ENCODE measurements at regions not wholly inside any gene's neighbourhood (a gene's known extent, or its start where the extent isn't known, plus 50 kb on each side); places are given as distances from the start of the nearest gene placed in this dataset.
"Not testable (repeated sequence)": the region's sequence is repeated elsewhere in the genome, so short reads cannot be mapped to it uniquely, and the experiment has no call there.

DNA sequence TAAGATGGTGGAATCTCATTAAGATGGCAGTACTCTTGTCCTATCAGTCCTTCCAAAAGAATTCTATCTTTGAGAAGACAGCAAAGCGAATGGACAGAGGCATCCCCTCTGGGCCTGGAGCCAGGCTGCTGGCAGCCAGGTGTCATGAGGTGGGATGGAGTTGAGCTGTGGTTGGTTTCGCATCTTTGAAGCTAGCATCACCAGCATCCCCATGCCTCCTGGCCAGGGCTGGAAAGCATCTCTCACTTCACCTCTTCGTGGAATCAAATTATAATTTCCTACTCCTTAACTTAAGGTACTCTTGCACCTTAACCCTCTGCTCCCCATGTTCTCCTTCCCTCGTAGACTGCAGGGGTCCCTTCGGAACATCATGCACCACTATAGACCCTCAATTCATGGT is 248.3 kb downstream of the GADD45G start:
- no peak for FAIRE-seq
- DNase-seq (ENCODE audit: insufficient read length, low spot score) = no peak

DNA sequence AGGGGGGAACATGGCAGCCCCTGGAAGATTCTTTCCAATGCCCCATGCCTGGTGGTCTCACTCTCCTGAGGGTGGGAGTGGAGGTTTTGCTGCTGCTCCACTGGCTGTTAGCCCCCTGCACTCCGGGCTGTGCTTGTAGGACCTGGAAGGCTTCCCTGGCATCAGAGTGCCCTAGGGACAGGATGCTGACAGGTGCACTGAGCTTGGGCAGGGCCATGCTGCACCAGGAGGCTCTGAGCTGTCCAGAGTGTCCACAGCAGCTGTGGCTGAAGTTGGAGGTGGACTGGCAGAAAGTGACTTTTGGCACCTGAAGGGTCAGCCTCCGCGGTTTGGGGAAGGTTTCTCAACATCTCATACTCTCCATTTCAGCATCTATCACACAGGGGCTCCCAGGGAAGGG is 249.1 kb downstream of the GADD45G start:
- FAIRE-seq (no peak), DNase-seq (ENCODE audit: insufficient read length, low spot score) (no peak)

DNA sequence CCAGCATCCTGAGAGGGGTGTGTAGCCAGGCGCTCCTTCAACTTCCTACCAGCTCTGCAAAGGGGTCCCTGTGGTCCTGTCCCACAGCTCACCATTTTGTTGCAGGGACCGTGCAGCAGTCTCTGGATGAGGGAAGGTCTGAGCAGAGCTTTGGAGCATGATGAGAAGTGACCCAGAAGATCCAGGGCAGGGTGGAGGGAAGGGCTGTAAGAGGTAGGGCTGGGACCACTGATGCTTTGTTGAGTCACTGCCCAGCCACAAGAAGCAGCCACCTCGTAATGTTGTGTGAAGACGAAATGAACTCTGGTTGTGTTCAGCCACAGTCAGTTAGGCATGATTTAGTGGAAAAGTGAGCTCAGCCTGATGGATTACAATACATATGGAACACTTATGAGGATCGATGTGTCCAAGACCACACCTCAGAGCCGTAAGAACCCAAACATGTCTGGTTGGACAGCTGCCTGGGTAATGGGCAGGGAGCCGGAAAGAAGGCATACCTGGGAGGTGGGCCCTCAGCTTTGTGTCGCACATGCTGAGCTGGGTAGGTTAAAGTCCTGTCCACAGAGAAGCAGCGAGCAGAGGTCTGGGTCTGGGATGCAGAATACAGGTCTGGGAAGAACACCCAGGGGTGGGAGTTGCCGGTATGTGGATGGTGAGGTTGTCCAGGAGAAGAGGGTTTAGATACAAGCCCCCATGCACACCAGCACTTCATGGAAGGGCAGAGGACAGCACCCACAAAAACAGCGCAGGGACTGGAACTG is 250.1 kb downstream of the GADD45G start:
- DNase-seq (ENCODE audit: insufficient read length, low spot score) = no peak
- no peak for FAIRE-seq

DNA sequence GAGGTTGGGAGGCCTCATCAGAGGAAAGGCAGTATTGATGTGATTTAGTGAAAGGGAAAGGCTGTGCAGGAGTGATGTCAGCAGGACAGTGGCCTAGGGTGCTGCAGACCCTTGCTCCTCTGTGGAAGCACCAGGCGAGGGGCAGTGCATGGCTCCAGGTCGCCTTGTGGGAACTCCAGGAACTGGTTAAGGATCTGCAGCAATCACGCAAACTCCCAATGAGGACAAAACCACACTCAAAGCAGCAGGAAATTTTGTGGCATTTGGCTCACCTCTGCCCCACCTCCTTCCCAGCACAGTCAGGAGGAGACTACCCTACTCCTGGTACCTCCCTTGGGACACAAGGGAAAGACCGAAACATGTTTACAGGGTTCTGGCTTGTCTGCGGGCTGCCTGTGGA is 251.5 kb downstream of the GADD45G start:
- FAIRE-seq; DNase-seq (ENCODE audit: insufficient read length, low spot score): not testable (repeated sequence)

DNA sequence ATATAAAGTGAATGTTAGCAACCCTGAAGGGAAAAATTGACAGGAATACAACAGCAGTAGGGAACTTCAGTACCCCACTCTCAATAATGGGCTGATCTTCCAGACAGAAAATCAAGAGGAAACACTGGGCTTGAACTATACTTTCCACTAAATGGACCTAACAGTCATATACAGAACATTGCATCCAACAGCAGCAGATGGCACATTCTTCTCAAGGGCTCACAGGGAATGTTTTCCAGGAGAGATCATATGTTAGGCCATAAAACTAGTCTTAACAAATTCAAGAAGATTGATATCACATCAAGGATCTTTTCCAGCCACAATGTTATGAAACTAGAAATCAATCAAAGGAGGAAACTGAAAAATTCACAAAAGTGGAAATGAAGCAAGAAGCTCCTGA is 252.1 kb downstream of the GADD45G start:
- not testable (repeated sequence) for FAIRE-seq; DNase-seq (ENCODE audit: insufficient read length, low spot score)

DNA sequence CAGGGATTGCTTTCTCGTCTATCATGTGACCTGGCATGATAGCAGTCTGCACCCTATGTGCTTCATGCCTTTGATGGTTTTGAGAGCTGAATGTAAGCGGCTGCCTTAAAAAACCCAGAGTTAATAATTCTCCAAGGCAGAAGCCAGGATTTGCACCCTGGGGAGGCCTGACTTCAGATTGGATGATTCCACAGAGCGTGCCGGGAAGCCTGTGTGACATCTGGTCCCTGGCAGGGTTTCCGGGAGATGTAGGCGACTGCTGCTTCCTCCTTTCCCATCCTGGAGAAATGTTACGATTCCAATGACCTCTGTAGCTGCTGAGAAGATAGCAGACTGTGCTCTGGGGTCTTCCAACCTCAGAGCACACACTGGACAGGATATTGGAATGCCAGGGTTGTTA is 255.0 kb downstream of the GADD45G start:
- DNase-seq (ENCODE audit: insufficient read length, low spot score) = not testable (repeated sequence)

DNA sequence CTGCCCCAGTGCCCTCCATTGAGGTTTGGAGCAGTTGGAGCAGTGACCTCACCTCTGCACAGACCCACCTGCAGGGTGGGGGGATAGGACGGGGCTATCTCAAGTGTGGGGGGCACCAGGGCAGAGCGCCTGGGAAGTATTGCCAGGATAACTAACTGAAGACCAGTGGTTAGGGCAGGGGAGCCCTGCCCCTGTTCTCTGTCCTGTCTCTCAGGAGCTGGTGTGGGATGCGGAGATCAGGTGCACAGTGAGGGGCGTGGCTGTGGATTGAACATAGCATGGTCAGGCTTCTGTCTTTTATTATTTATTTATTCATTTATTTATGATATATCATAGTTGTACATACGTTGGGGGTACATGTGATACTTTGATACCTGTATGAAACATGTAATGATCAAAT is 256.6 kb downstream of the GADD45G start:
- DNase-seq (ENCODE audit: insufficient read length, low spot score); FAIRE-seq: not testable (repeated sequence)

More for the DNA sequence above, 255.0 kb downstream of the GADD45G start:
- not testable (repeated sequence) for FAIRE-seq

DNA sequence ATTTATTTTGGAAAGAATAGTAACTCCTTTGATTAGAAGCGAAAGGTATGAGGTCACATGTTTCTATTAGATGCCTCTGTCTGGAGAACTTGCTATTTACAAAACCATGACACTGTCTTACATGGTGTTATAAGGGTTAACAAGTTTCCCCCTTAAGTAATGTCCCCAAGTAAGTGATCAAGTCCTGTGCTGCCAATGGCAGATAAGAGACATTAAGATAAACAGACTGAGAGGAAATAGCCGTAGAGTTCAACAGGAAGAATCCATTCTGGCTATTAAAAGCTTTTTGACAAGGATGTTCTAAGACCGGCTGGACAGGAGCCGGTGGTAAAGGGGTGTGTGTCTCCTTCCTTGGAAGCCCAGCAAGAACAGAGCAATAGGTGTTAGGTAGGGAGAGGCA is 257.5 kb downstream of the GADD45G start:
- FAIRE-seq (no peak), DNase-seq (ENCODE audit: insufficient read length, low spot score) (no peak)

DNA sequence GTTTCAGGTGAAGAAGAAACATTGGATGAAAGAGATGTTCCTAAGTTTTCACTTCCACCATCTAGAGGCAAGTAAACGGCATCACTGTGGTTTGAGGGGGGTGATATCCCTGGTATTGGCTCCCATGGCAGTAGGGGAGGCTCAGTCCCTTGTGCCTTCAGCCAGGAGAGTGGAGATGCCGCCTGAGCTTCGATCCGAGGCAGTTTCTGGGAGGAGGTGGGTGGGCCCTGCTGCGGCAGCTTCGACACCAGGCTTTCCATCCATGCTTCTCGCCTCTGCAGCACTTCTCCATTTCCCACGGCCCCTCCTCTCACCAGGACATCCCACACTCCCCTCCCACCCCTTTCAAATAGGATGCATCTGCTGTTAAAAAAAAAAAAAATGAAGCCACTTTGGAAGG is 258.3 kb downstream of the GADD45G start:
- FAIRE-seq (no peak), DNase-seq (ENCODE audit: insufficient read length, low spot score) (no peak)

DNA sequence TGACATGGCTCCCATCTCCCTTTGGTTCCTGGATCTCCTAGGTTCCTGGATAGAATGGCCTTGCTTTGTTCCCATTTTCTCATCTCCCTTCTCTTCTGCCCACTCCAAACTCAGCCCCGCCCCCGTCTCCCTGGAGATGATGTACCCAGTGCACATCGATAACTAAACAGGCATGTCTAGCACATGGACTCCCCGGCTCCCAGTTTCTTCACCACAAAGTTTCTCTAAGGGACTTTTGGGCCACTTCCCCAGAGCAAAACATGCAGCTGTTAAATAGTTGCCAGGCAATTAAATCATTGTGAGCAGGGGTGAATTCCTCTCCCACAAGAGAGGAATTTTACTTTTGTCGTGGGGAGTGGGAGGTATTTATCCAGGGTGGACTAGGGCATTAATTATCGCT is 259.0 kb downstream of the GADD45G start:
- DNase-seq (ENCODE audit: insufficient read length, low spot score) (no peak), FAIRE-seq (no peak)

DNA sequence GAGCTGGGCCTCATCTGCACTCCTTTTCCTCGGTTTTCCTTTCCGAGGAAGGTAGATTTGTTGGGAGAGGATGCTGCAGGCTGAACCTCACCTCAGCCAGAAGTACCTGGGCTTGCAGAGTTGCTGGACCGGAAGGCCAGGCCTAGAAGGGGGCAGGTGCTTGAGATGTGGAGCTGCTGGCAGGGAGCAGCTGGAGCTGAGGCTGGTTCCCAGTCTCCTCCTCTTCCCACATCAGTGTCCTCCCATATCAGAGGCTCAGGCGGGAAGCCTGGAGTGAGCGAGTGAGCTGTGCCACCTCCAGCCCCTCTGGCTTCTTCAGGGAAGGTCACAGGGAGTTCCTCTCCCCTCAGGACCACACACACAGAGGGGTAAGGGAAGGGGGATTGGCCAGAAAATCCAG is 259.4 kb downstream of the GADD45G start:
- DNase-seq (ENCODE audit: insufficient read length, low spot score) (no peak), FAIRE-seq (no peak)

DNA sequence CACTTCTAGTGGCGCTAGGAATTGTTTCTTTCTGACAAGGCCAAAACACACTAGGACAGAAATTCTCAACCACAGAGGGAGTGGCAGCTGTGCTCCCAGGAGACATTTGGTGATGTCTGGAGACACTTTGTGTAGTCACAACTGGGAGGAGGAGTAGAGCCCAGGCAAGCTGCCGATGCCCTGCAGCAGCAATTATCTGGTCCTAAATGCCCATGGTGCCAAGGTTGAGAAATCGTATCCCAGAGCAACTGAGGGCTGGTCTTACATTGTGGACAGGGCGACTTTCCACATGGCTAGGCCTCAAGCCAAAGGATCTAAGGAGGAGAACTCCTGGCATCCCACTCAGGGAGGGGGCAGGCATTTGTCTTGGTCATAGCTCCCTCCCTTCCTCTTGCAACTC is 259.9 kb downstream of the GADD45G start:
- FAIRE-seq (no peak), DNase-seq (ENCODE audit: insufficient read length, low spot score) (no peak)

DNA sequence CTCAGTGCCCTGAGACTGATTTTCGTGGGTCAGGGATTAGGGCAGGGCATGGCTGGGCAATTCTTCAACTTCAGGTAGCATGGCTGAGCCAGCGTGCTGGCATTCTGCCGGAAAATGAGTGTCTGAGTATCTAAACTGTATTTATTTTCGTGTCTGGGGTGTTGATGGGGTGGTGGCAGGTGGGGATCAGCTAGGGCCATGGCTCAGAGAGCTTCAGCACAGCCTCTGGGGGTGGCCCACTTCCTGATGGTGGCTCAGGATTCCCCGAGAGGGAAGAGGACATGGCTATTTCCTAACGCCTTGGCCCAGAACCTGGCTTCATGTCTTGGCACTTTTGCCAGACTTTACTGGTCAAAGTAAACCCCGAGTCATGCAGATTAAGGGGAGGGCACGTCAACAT is 260.5 kb downstream of the GADD45G start:
- DNase-seq (ENCODE audit: insufficient read length, low spot score) = no peak
- FAIRE-seq = no peak

DNA sequence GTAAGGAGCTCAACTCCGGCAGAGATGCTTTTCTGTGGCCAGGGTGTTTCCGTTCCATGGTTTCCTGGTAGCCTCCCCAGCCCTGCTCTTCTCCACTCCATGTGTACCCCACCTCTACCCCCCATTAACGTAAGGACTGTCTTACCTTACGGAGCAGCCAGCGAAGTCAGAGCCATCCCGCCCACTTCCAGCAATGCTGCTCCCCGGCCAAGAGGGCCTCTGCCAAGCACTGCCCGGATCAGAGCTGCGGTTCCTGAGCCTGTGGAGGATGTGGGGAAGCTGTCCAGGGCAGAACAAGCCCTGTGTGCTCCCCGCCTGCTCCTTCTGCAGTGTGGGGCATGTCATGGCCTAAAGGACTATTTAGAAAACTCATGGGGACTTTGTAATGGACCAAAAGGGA is 261.2 kb downstream of the GADD45G start:
- FAIRE-seq (no peak), DNase-seq (ENCODE audit: insufficient read length, low spot score) (no peak)

DNA sequence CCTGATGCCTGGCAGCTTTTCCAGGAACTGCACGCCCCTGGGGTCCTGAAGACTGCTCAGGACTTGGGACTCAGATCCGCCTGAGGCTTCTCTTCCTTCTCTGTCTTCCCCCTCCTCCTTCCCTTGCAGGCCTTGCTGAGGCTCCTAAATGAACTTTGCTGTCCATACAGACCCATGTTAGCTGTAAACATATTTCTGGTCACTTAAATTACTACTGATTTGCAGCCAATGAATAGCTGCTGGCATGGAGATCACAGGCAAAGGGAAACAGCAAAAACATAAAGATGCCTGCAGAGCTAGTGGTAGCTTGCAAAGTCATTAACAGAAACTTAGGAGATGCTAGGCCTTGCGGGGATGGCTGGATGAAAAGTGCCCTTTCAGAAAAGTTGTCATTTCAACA is 261.9 kb downstream of the GADD45G start:
- FAIRE-seq = no peak
- no peak for DNase-seq (ENCODE audit: insufficient read length, low spot score)

DNA sequence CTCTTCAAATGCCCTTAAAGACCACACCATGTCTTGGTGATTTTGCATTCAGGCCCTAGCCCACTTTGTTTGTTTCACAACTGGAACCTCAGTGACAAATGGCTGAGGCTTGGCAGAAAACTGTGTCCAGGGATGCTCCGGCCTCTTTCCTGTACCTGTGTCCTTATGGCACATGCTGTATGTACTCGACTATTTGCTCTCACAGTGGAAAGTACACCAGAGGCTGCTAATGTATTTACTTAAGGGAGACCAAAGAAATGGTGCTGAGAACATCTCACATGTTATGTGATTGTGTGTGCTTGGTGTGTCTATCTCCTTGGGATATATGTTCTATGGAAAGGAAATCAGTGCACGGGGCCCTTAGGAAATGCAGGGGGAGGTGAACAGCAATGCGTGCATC is 263.3 kb downstream of the GADD45G start:
- FAIRE-seq = no peak
- DNase-seq (ENCODE audit: insufficient read length, low spot score) = no peak

DNA sequence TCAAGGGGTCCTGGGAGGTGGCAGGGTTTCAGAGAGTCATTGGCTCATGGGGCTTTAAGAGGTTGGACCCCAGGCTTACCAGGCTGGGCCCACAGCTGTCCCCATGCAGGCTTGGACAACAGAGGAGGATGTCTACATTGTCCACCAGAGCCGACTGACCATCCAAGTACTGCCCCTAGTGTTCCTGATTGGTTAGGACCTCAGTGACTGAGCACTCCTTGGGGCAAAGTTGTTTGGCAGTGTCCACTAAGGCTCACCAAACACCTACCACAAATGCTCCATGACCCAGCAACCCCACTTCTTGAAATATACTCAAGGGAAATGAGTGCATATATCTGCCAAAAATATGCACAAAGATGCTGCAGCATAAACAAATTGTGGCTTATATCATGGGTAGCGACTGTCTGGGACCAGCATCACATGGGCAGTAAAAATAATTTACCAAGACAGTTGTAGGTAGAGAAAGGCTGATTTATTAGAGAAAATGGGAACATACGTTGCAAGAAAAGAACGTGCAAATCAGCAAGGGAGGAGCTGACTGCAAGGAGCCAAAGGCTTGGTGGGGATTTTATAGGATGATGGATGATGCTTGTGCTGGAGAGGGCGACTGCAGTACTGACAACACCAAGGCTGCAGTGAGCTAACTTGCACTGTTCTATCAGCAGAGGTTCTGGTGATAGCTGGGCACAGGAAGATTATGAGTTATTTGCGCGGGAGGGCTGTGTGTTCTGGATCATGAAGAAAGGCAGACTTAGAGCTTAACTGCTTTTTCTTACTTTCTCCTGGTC is 265.2 kb downstream of the GADD45G start:
- FAIRE-seq = no peak
- no peak for DNase-seq (ENCODE audit: insufficient read length, low spot score)

DNA sequence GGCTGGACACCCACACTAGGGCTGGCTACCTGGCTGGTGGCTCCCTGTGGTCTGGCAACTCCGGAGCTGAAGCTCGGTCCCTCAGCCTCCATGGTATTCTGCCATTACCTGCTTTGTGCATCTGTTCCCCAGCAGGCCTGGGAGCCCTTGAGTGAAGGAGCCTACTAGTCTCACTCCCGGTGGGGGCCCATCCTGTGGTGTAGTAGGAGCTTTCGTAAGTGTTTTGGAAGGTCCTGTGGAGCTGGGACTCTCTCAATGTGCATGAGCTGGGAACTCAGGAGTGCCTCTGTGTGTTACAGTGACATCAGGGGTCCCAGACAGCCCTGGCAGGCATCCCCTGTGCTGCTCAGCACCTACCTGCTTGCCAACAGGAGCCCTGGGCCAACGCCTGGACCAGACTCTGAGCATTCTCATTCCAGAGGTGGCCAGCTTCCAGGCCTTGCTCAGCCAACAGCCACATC is 267.1 kb downstream of the GADD45G start:
- DNase-seq (ENCODE audit: insufficient read length, low spot score) (no peak), FAIRE-seq (no peak)

DNA sequence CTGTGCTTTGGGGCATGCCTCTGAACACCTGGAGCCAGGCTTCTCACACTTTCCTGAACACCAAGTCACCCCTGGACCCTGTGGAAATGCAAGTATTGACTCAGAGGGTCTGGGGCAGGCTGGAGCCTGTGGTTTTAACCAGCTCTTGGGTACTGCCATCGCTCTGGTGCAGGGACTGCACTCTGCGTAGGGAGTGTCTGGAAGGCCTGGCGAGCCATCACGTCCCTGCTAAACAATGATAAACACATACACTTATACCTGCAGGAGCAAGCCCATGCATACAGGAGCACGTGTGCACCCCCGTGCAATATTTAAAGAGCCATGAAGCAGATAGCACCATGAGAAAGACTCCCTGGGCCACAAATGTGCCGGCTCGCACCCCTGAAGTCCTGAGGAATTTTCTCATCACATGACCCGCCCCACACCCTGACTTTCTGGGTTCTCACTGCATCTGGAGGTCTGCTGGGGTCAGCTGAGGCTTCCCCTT is 267.7 kb downstream of the GADD45G start:
- no peak for FAIRE-seq

DNA sequence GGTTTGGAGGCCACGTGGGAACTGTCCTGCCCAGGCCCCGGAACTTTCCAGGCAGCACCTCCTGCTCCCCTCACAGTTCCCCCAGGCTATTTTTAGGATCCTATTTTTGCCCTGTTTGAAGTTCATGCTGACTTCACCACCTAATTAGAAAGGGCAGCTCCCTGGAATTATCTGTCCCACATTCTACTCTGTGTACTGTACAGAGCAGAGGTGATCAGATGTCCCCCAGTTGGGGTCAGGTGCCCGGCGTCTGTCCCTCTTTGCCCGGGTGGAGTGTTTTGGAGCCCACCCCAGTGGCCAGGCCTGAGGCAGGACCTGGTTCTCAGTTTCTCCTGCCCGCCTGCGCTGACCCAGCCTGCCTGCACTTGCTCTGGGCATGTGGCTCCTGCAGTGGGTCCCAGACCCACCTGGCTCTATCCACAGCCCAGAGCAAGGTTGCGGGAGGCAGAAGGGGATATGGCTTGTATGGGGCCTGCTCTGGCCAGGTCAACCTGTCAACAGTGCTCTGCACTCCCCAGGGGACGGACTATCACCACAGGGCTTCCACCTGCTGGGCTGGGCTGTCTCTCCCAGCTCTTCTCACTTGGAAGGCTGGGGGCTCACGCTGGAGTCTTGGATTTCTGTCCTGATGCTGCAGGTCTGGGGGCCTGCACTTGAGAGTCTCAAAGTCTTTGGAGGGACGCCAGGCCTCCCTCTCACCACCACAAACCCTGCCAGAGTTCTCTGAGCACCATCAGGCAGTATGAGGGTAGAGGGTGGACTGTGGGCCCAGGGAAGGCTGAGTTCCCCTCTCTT is 268.3 kb downstream of the GADD45G start:
- DNase-seq (ENCODE audit: insufficient read length, low spot score) (no peak), FAIRE-seq (no peak)

More for the DNA sequence above, 267.7 kb downstream of the GADD45G start:
- DNase-seq (ENCODE audit: insufficient read length, low spot score) = no peak

DNA sequence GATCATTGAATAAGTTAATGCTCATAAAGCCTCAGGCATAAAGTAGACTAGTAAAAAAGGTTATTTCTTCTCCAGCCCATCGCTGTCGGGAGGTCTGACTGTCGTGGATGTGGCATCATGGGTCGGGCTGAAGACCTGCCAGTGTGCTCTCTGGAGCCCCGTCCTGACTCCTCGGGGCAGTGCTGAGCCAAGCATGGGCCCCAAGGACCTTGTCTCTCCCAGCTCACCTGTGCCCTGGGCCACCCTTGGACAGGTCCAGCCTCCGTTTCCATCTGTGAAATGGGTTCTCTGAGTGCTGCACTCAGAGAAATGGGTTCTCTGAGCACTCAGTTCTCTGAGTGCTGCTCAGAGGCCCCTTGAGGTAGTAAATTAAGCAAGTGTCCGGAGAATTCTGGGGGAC is 269.0 kb downstream of the GADD45G start:
- FAIRE-seq (no peak), DNase-seq (ENCODE audit: insufficient read length, low spot score) (no peak)
